ENCODE measurements at regions not wholly inside any gene's neighbourhood (a gene's known extent, or its start where the extent isn't known, plus 50 kb on each side); places are given as distances from the start of the nearest gene placed in this dataset.

DNA sequence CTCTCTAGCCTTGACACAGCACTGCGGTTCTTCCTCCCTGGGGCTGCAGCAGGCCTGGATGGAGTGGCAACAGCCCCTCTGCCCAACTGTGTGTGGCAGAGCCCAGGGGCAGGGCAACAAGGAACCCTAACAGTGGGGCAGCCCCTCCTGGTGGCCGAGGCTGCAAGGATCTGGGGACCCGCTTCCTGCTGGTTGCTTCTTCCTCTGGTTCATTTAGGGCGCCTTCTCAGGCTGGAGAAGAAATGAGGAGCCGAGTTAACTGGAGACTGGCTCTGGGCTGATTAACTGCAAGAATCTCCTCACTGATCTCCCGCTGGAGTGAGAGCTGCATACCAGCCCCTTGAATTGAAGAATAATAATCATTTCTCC lies 80.1 kb upstream of the EMX2 start:
- Histone ChIP-seq H3K27ac (no peak overlapping the region), H3K36me3 (no peaks in the 10 kb centered on the region), H3K4me3 (no peak overlapping the region), H3K4me1 (no peaks in the 10 kb centered on the region), H3K9me3 (peaks cover 0 to 8% of the 10 kb centered on the region in 2 donors), H3K27me3 (no peaks in the 10 kb centered on the region)
- no peak for DNase-seq (ENCODE audit: low spot score)
- TF ChIP-seq, protein P1, sequence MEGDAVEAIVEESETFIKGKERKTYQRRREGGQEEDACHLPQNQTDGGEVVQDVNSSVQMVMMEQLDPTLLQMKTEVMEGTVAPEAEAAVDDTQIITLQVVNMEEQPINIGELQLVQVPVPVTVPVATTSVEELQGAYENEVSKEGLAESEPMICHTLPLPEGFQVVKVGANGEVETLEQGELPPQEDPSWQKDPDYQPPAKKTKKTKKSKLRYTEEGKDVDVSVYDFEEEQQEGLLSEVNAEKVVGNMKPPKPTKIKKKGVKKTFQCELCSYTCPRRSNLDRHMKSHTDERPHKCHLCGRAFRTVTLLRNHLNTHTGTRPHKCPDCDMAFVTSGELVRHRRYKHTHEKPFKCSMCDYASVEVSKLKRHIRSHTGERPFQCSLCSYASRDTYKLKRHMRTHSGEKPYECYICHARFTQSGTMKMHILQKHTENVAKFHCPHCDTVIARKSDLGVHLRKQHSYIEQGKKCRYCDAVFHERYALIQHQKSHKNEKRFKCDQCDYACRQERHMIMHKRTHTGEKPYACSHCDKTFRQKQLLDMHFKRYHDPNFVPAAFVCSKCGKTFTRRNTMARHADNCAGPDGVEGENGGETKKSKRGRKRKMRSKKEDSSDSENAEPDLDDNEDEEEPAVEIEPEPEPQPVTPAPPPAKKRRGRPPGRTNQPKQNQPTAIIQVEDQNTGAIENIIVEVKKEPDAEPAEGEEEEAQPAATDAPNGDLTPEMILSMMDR (IDR thresholded peaks at IDR 0.05): no peak

GRCh38 chr10:117461766-117462423 lies 80.7 kb upstream of the EMX2 start:
- TF ChIP-seq, protein P1 (IDR thresholded peaks at IDR 0.05): no peak
- Histone ChIP-seq H3K36me3 (no peaks in the 10 kb centered on the region), H3K4me1 (no peaks in the 10 kb centered on the region), H3K4me3 (no peak overlapping the region), H3K27me3 (no peaks in the 10 kb centered on the region), H3K27ac (no peak overlapping the region), H3K9me3 (peaks cover 0 to 8% of the 10 kb centered on the region in 2 donors)
- DNase-seq (ENCODE audit: low spot score): peak; percentile 71

- Histone ChIP-seq H3K27me3 (no peaks in the 10 kb centered on the region), H3K4me3 (no peak overlapping the region), H3K9me3 (peaks cover 0 to 8% of the 10 kb centered on the region in 2 donors), H3K36me3 (no peaks in the 10 kb centered on the region), H3K27ac (no peak overlapping the region), H3K4me1 (no peaks in the 10 kb centered on the region)
- DNase-seq (ENCODE audit: low spot score): no peak
- TF ChIP-seq, protein P1 (IDR thresholded peaks at IDR 0.05): no peak
Measured at GRCh38 chr10:117460846-117461765, 81.4 kb upstream of the EMX2 start.

DNA sequence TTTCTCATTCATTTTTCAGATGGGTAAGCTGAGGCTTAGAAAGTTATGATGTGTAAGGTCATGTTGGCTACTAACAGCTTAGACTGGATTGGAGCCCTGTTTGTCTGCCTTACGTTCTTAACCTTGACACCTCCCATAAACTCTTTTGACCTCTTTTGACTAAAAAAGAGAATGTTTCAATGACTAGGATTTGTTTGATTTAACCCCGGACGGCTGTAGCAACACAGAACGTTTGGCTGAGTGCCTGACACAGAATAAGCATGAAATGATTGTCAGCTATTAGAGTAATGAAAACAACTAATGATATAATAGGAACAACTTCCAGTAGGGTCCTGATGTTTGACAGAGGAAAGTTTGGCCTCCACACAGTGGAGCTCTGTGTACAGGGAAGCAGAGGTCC lies 83.3 kb upstream of the PDZD8 start:
- no peaks in the 10 kb centered on the region for H3K27me3 ChIP-seq
- no peak for DNase-seq (ENCODE audit: low spot score)
- TF ChIP-seq, protein P1 (IDR thresholded peaks at IDR 0.05): no peak
- H3K36me3 ChIP-seq: no peaks in the 10 kb centered on the region
- H3K4me1 ChIP-seq: no peaks in the 10 kb centered on the region
- no peak overlapping the region for H3K4me3 ChIP-seq
- H3K9me3 ChIP-seq: peaks cover 0 to 8% of the 10 kb centered on the region in 2 donors
- H3K27ac ChIP-seq: no peak overlapping the region

DNA sequence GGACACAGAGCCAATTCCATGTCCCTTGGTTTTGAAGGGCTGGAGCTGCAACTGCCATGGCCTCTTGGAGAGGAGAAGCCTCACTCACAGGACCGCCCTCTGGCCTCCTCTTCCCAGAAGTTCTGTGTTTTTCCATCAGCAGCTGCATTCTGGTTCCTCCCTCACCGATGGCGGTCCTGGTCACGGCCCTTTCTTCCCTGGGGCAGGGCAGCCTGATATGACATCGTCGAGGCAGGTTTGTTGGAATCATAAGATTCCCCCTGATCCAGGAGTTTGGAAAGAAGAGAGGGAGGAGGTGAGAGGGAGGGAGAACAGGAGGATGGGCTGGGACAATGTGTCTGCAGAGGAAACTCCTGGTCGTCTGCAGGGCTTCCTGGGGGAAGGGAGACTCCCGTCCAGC lies 82.7 kb upstream of the PDZD8 start:
- no peak overlapping the region for H3K27ac ChIP-seq
- no peaks in the 10 kb centered on the region for H3K36me3 ChIP-seq
- no peaks in the 10 kb centered on the region for H3K4me1 ChIP-seq
- H3K9me3 ChIP-seq: peaks cover 0 to 2% of the 10 kb centered on the region in 2 donors
- H3K4me3 ChIP-seq: no peak overlapping the region
- no peak for DNase-seq (ENCODE audit: low spot score)
- TF ChIP-seq, protein P1 (IDR thresholded peaks at IDR 0.05): no peak
- no peaks in the 10 kb centered on the region for H3K27me3 ChIP-seq
